ENCODE measurements at regions not wholly inside any gene's neighbourhood (a gene's known extent, or its start where the extent isn't known, plus 50 kb on each side); places are given as distances from the start of the nearest gene placed in this dataset.

GRCh38 chr4:57462843-57463242 is 352.7 kb upstream of the IGFBP7 start:
- no peak for TF ChIP-seq CTCF (IDR thresholded peaks at IDR 0.05; ENCODE audit: borderline replicate concordance, control extremely low read depth, extremely low read depth, insufficient read depth, missing control alignments)
- in situ Hi-C loops (cut with MboI; ENCODE audit: low sequenced_read_pairs, unreplicated experiment) = no loop called here
- no peak for DNase-seq (ENCODE audit: low spot score)

- DNase-seq (ENCODE audit: low spot score) = no peak
- TF ChIP-seq CTCF (IDR thresholded peaks at IDR 0.05; ENCODE audit: borderline replicate concordance, control extremely low read depth, extremely low read depth, insufficient read depth, missing control alignments) = no peak
- in situ Hi-C loops (cut with MboI; ENCODE audit: low sequenced_read_pairs, unreplicated experiment) = no loop called here
These were observed 350.8 kb upstream of the IGFBP7 start for GRCh38 chr4:57460967-57461366.

- no peak for TF ChIP-seq CTCF (IDR thresholded peaks at IDR 0.05; ENCODE audit: borderline replicate concordance, control extremely low read depth, extremely low read depth, insufficient read depth, missing control alignments)
- in situ Hi-C loops (cut with MboI; ENCODE audit: low sequenced_read_pairs, unreplicated experiment) = no loop called here
- DNase-seq (ENCODE audit: low spot score) = no peak
These were observed 338.7 kb upstream of the IGFBP7 start for GRCh38 chr4:57448901-57449300.

GRCh38 chr4:57448452-57448851 is 338.3 kb upstream of the IGFBP7 start:
- DNase-seq (ENCODE audit: low spot score) = no peak
- in situ Hi-C loops (cut with MboI; ENCODE audit: low sequenced_read_pairs, unreplicated experiment) = no loop called here
- TF ChIP-seq CTCF (IDR thresholded peaks at IDR 0.05; ENCODE audit: borderline replicate concordance, control extremely low read depth, extremely low read depth, insufficient read depth, missing control alignments) = no peak

- TF ChIP-seq CTCF (IDR thresholded peaks at IDR 0.05; ENCODE audit: borderline replicate concordance, control extremely low read depth, extremely low read depth, insufficient read depth, missing control alignments) = no peak
- no peak for DNase-seq (ENCODE audit: low spot score)
- in situ Hi-C loops (cut with MboI; ENCODE audit: low sequenced_read_pairs, unreplicated experiment) = no loop called here
These were observed 336.1 kb upstream of the IGFBP7 start for GRCh38 chr4:57446266-57446665.

- no peak for DNase-seq (ENCODE audit: low spot score)
- in situ Hi-C loops (cut with MboI; ENCODE audit: low sequenced_read_pairs, unreplicated experiment) = no loop called here
- TF ChIP-seq CTCF (IDR thresholded peaks at IDR 0.05; ENCODE audit: borderline replicate concordance, control extremely low read depth, extremely low read depth, insufficient read depth, missing control alignments) = no peak
These were observed 335.5 kb upstream of the IGFBP7 start for GRCh38 chr4:57445686-57446085.

GRCh38 chr4:57444671-57445070 is 334.5 kb upstream of the IGFBP7 start:
- in situ Hi-C loops (cut with MboI; ENCODE audit: low sequenced_read_pairs, unreplicated experiment) = no loop called here
- no peak for DNase-seq (ENCODE audit: low spot score)
- no peak for TF ChIP-seq CTCF (IDR thresholded peaks at IDR 0.05; ENCODE audit: borderline replicate concordance, control extremely low read depth, extremely low read depth, insufficient read depth, missing control alignments)
